RWPE1 (cell line): ENCODE measurements at regions not wholly inside any gene's neighbourhood (a gene's known extent, or its start where the extent isn't known, plus 50 kb on each side); places are given as distances from the start of the nearest gene placed in this dataset.
A peak's percentile ranks its signal among the peaks of the same experiment; 100 is the strongest.
"Not testable (repeated sequence)": the region's sequence is repeated elsewhere in the genome, so short reads cannot be mapped to it uniquely, and the experiment has no call there.

Experiments
- CTCF ChIA-PET: fragments of 350-600 bp; sonication (Branson Sonifier 250); formaldehyde crosslinking; extraction: SDS; loops from one replicate; lab custom pipeline; 2021; lab: Yijun Ruan, JAX
- POLR2A ChIA-PET: fragments of 400-600 bp; formaldehyde crosslinking; extraction: SDS; loops from one replicate; lab custom pipeline; 2020; ENCODE audit warnings: antibody characterized with exemption; ENCODE audit not compliant: low non-redundant PET; lab: Yijun Ruan, JAX
- DNase-seq: peaks from one replicate; pipeline ENCODE4 v3.0.0; 2012; ENCODE audit warnings: low spot score
- H3K27ac ChIP-seq: fragments of 450-650 bp; 2 replicates; pipeline ENCODE4 v1.5.1; 2017
- TF ChIP-seq, protein P1 (sequence below): fragments of 450-650 bp; conservative IDR thresholded peaks from 2 replicates; pipeline ENCODE4 v1.5.1; 2017; ENCODE audit warnings: low read depth, mild to moderate bottlenecking

DNA sequence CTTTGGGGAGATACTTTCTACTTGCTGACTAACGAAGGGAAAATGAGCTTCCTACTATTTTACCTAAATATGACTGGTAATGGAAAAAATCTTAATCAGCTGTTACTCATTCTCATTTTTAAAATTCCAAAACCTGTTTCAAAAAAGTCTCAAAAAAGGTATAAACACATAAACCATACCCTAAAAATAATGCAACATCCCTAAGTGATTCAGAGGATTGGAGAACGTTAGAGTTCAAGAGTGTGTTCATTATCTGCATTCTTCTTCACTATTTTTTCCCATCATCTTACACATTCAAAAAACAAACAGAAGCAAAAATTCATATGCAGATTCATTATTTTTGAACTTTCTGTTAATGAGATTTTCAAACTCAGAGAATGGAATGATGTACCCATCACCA lies 150.4 kb upstream of the GNAI1 start:
- TF ChIP-seq, protein P1, sequence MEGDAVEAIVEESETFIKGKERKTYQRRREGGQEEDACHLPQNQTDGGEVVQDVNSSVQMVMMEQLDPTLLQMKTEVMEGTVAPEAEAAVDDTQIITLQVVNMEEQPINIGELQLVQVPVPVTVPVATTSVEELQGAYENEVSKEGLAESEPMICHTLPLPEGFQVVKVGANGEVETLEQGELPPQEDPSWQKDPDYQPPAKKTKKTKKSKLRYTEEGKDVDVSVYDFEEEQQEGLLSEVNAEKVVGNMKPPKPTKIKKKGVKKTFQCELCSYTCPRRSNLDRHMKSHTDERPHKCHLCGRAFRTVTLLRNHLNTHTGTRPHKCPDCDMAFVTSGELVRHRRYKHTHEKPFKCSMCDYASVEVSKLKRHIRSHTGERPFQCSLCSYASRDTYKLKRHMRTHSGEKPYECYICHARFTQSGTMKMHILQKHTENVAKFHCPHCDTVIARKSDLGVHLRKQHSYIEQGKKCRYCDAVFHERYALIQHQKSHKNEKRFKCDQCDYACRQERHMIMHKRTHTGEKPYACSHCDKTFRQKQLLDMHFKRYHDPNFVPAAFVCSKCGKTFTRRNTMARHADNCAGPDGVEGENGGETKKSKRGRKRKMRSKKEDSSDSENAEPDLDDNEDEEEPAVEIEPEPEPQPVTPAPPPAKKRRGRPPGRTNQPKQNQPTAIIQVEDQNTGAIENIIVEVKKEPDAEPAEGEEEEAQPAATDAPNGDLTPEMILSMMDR, result no peak
- POLR2A ChIA-PET, result no interaction called here
- DNase-seq, result no peak
- H3K27ac ChIP-seq, result no peak overlapping the region
- CTCF ChIA-PET, result no interaction called here

DNA sequence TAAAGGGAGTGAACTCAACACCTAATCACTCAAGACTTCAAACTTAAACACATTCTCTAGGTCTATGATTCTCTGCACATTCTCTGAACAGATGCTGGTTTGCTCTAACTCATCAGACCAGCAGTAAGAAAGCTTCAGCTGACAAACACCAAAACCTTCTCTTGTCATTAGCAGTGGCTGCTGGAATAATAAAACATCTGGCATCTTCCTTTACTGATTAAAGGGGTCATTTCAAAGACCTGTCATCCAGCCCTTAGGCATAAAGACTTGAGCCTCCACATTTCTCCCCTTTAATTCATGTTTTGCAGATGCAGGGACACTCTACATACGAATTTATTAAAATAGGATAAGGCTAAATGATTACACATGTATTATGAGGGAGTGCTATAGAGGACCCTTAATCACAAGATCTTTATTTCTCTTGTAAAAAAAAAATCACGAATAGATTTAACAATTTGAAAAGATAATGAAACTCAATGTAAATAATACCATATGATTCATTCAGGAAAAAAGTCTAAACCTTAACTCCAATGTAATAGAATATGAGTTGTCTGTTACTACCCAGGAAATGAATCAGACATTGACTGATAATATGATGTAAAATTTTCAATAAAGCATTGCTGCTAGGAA lies 152.4 kb upstream of the GNAI1 start:
- TF ChIP-seq, protein P1, result no peak

DNA sequence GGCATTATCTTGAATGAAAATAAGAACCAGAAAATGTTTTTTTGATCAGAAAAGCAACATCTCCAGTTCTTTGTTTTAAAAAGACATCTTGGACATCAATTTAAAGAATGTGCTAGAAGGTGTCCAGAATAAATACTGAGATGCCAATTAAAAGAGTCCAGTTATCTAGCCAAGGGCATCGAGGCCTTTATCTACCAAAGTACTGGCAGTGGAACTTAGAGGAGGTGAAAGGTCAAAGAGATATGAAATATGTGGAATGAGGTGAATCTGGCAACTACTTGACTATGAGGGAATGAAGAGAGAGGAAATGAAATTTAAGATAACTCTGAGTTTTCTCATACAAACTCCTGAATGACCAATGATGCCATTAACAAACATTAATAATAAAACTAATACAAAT lies 154.3 kb upstream of the GNAI1 start:
- TF ChIP-seq, protein P1, result no peak
- no peak for DNase-seq
- ChIA-PET CTCF (no interaction called here), POLR2A (no interaction called here)
- H3K27ac ChIP-seq, result no peak overlapping the region

More for the DNA sequence above, 152.4 kb upstream of the GNAI1 start:
- H3K27ac ChIP-seq, result no peak overlapping the region
- CTCF ChIA-PET, result no interaction called here
- POLR2A ChIA-PET, result no interaction called here
- peak; percentile 36 for DNase-seq

DNA sequence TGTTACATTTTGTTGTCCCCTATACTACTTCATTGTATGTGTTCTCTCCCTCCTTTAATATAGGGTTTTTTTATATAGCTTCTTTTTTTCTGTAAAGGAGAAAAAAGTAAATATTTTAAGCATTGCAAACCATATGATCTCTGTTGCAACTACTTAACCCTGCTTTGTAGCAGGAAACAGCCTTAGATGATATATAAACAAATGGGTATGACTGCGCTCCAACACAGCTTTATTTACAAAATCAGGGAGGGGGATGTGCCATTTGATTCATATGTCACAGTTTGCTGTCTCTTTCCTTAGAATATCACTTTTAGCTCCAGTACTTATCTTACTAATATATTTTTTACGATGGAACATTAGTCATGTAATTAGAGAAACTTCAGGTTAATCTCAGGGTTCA lies 155.2 kb upstream of the GNAI1 start:
- TF ChIP-seq, protein P1, result no peak
- no peak for DNase-seq
- H3K27ac ChIP-seq, result no peak overlapping the region
- ChIA-PET CTCF (no interaction called here), POLR2A (no interaction called here)

DNA sequence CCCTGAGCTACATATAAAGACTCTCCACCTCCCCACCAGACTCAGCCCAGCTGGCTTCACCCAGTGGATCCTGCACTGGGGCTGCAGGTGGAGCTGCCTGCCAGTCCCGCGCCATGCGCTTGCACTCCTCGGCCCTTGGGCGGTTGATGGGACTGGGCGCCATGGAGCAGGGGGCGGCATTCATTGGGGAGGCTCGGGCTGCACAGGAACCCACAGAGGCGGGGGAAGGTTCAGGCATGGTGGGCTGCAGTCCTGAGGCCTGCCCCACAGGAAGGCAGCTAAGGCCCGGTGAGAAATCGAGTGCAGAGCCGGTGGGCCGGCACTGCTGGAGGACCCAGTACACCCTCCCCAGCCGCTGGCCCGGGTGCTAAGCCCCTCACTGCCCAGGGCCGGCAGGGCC lies 157.2 kb upstream of the GNAI1 start:
- no peak for DNase-seq
- no peak overlapping the region for H3K27ac ChIP-seq
- ChIA-PET CTCF (no interaction called here), POLR2A (no interaction called here)
- TF ChIP-seq, protein P1, result no peak

DNA sequence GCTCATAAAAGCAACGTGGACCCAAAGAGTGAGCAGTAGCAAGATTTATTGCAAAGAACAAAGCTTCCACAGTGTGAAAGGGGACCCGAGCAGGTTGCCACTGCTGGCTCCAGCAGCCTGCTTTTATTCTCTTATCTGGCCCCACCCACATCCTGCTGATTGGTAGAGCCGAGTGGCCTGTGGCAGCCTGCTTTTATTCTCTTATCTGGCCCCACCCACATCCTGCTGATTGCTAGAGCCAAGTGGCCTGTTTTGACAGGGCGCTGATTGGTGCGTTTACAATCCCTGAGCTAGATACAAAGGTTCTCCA lies 158.0 kb upstream of the GNAI1 start:
- CTCF ChIA-PET, POLR2A ChIA-PET: not testable (repeated sequence)

DNA sequence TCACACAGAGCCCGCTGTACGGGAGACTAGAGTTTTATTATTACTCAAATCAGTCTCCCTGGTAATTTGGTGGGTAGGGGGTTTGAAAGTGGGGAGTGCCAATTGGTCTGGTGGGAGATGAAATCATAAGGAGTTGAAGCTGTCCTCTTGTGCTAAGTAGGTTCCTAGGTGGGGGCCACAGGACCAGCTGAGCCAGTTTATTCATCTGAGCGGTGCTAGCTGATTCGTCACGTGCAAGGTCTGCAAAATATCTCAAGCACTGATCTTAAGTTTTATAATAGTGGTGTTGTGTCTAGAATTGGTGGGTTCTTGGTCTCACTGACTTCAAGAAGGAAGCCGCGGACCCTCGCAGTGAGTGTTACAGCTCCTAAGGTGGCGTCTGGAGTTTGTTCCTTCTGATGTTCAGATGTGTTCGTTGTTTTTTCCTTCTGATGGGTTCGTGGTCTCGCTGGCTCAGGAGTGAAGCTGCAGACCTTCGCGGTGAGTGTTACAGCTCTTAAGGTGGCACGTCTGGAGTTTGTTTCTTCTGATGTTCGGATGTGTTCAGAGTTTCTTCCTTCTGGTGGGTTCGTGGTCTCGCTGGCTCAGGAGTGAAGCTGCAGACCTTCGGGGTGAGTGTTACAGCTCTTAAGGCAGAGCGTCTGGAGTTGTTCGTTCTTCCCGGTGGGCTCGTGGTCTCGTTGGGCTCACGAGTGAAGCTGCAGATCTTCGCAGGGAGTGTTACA lies 158.5 kb upstream of the GNAI1 start:
- H3K27ac ChIP-seq, POLR2A ChIA-PET, CTCF ChIA-PET, DNase-seq: not testable (repeated sequence)

More for the DNA sequence above, 158.0 kb upstream of the GNAI1 start:
- DNase-seq, H3K27ac ChIP-seq: not testable (repeated sequence)
